ENCODE measurements at regions not wholly inside any gene's neighbourhood (a gene's known extent, or its start where the extent isn't known, plus 50 kb on each side); places are given as distances from the start of the nearest gene placed in this dataset.

GRCh38 chr19:30173593-30174356 lies 198.4 kb upstream of the ZNF536 start:
- TF ChIP-seq CTCF (conservative IDR thresholded peaks at IDR 0.05 in 1 of 2, IDR thresholded peaks at IDR 0.05 in 1 of 2; ENCODE audit: extremely low read depth in 1 of 2, insufficient read depth in 1 of 2, low read depth in 1 of 2, low read length in 2 of 2): no peak
- TF ChIP-seq EZH2 (IDR thresholded peaks at IDR 0.05; ENCODE audit: borderline replicate concordance, low read length): no peak
